CD14-positive monocyte (primary cell): ENCODE measurements at regions not wholly inside any gene's neighbourhood (a gene's known extent, or its start where the extent isn't known, plus 50 kb on each side); places are given as distances from the start of the nearest gene placed in this dataset.

Experiments
- DNase-seq, 3 donors: peaks; one replicate each; pipeline ENCODE4 v3.0.0-alpha.2; 2011 to 2022
- H2AFZ ChIP-seq: 2 replicates; pipeline ENCODE4 v1.6.0; 2012; ENCODE audit warnings: mild to moderate bottlenecking, low read depth, low read length, inconsistent platforms; ENCODE audit not compliant: insufficient read depth, poor library complexity, severe bottlenecking
- H3K27ac ChIP-seq, 2 donors: 1 replicate in 1 of 2; 2 replicates in 1 of 2; pipeline ENCODE4 v1.5.1; 2012 to 2013; ENCODE audit warnings: low read length in 2 of 2, control low read depth in 1 of 2, inconsistent platforms in 1 of 2, low read depth in 1 of 2, mild to moderate bottlenecking in 1 of 2
- H3K27me3 ChIP-seq, 2 donors: one replicate each; pipeline versions ENCODE4 v1.6.0 to v1.6.1; 2011 to 2013; ENCODE audit warnings: low read length in 2 of 2; ENCODE audit not compliant: control insufficient read depth in 2 of 2, insufficient read depth in 2 of 2
- H3K36me3 ChIP-seq, 2 donors: replicated peaks in 1 of 2; 1 replicate in 1 of 2; 2 replicates in 1 of 2; pipeline versions ENCODE4 v1.5.1 to v1.6.1; 2012 to 2013; ENCODE audit warnings: low read length in 2 of 2, control low read depth in 1 of 2, inconsistent platforms in 1 of 2, mild to moderate bottlenecking in 1 of 2; ENCODE audit not compliant: insufficient read depth in 2 of 2, control insufficient read depth in 1 of 2
- H3K4me1 ChIP-seq, 2 donors: 1 replicate in 1 of 2; 2 replicates in 1 of 2; pipeline versions ENCODE4 v1.5.1 to v1.6.1; 2012 to 2013; ENCODE audit warnings: low read length in 2 of 2, control low read depth in 1 of 2, inconsistent platforms in 1 of 2, mild to moderate bottlenecking in 1 of 2, moderate library complexity in 1 of 2; ENCODE audit not compliant: insufficient read depth in 2 of 2, control insufficient read depth in 1 of 2
- H3K4me2 ChIP-seq: replicated peaks from 2 replicates; pipeline ENCODE3; 2012; ENCODE audit warnings: low read length, moderate library complexity, mild to moderate bottlenecking; ENCODE audit not compliant: poor library complexity, severe bottlenecking; ENCODE audit errors: extremely low read depth
- H3K4me3 ChIP-seq, 3 experiments: fragments of 200-600 bp in 1 of 3; sonication (generic) in 1 of 3; replicated peaks in 1 of 3; 1 replicate in 2 of 3; 2 replicates in 1 of 3; pipeline ENCODE4 v1.5.1; 2011 to 2013; ENCODE audit warnings: low read length in 3 of 3, mild to moderate bottlenecking in 3 of 3, control low read depth in 2 of 3, low read depth in 2 of 3, inconsistent platforms in 1 of 3, moderate library complexity in 1 of 3
- H3K79me2 ChIP-seq: 2 replicates; pipeline ENCODE4 v1.6.0; 2012; ENCODE audit warnings: mild to moderate bottlenecking, control low read depth, inconsistent platforms, low read length, moderate library complexity; ENCODE audit not compliant: insufficient read depth
- H3K9ac ChIP-seq: 2 replicates; pipeline ENCODE4 v1.6.0; 2017; ENCODE audit warnings: low read length, mild to moderate bottlenecking; ENCODE audit not compliant: insufficient read depth, poor library complexity, severe bottlenecking
- H3K9me3 ChIP-seq, 2 donors: replicated peaks in 1 of 2; 1 replicate in 1 of 2; 2 replicates in 1 of 2; pipeline versions ENCODE4 v1.5.1 to v1.6.1; 2012 to 2013; ENCODE audit warnings: low read length in 2 of 2, control low read depth in 1 of 2; ENCODE audit not compliant: control insufficient read depth in 1 of 2, insufficient read depth in 1 of 2
- H4K20me1 ChIP-seq: 2 replicates; pipeline ENCODE4 v1.6.0; 2012; ENCODE audit warnings: mild to moderate bottlenecking, low read length, control low read depth, moderate library complexity; ENCODE audit not compliant: insufficient read depth
- H3K27ac Mint-ChIP-seq, 7 donors: one replicate each; pipeline ENCODE4 v1.8.0; 2020; ENCODE audit warnings: mild to moderate bottlenecking in 7 of 7, mixed read lengths in 7 of 7, moderate library complexity in 6 of 7, inconsistent platforms in 2 of 7
- H3K27me3 Mint-ChIP-seq, 3 donors: one replicate each; pipeline ENCODE4 v1.8.0; 2021 to 2022; ENCODE audit warnings: low read depth in 3 of 3, mild to moderate bottlenecking in 3 of 3, mixed read lengths in 3 of 3, moderate library complexity in 3 of 3, inconsistent platforms in 1 of 3
- H3K36me3 Mint-ChIP-seq, 2 donors: one replicate each; pipeline ENCODE4 v1.8.0; 2020; ENCODE audit warnings: mixed read lengths in 2 of 2, inconsistent platforms in 1 of 2, mild to moderate bottlenecking in 1 of 2
- H3K4me1 Mint-ChIP-seq: one replicate; pipeline ENCODE4 v1.8.0; 2020; ENCODE audit warnings: mild to moderate bottlenecking, mixed read lengths
- H3K4me3 Mint-ChIP-seq, 2 donors: one replicate each; pipeline ENCODE4 v1.8.0; 2020; ENCODE audit warnings: mild to moderate bottlenecking in 2 of 2, mixed read lengths in 2 of 2, moderate library complexity in 1 of 2
- H3K9me3 Mint-ChIP-seq, 7 donors: one replicate each; pipeline ENCODE4 v1.8.0; 2020 to 2022; ENCODE audit warnings: mixed read lengths in 7 of 7, mild to moderate bottlenecking in 6 of 7, moderate library complexity in 6 of 7, inconsistent platforms in 2 of 7
- CTCF ChIP-seq: fragments of 200-600 bp; IDR thresholded peaks from one replicate; pipeline ENCODE4 v1.8.0; 2022; ENCODE audit warnings: antibody characterized with exemption, mild to moderate bottlenecking
- WGBS: methylation state at CpG from one replicate; pipeline ENCODE4 v1.1.5; 2013; ENCODE audit warnings: missing lambda C conversion rate; ENCODE audit not compliant: insufficient coverage; 5-methylcytosine and 5-hydroxymethylcytosine counted together
- intact Hi-C, 2 donors: fragments of 100-400 bp; cut with micrococcal nuclease; formaldehyde crosslinking; loops; one replicate each; pipeline versions ENCODE4 v1.15.0 to v1.15.1; 2023

- no peak overlapping the region for H3K9ac ChIP-seq
- 94% methylated on average over 3 of the region's 3 CpGs for WGBS
- no peak overlapping the region for H2AFZ ChIP-seq
- no peaks in the 10 kb centered on the region for H3K27me3 ChIP-seq
- H3K79me2 ChIP-seq = no peaks in the 10 kb centered on the region
- no peak for DNase-seq
- intact Hi-C loops = no loop called here
- H3K4me2 ChIP-seq = no peak overlapping the region
- H4K20me1 ChIP-seq = no peaks in the 10 kb centered on the region
- H3K27ac ChIP-seq = no peak overlapping the region
- Mint-ChIP-seq H3K36me3 (no peaks in the 10 kb centered on the region), H3K9me3 (peaks cover 2 to 8% (median 7%) of the 10 kb centered on the region in 7 donors), H3K4me3 (no peak overlapping the region), H3K27me3 (peaks cover 0 to 3% (median 2%) of the 10 kb centered on the region in 3 donors), H3K27ac (no peak overlapping the region), H3K4me1 (no peaks in the 10 kb centered on the region)
- no peaks in the 10 kb centered on the region for H3K4me1 ChIP-seq
- H3K4me3 ChIP-seq = no peak overlapping the region
- peaks cover 0 to 13% of the 10 kb centered on the region in 2 donors for H3K9me3 ChIP-seq
- no peak for TF ChIP-seq CTCF
- H3K36me3 ChIP-seq = no peaks in the 10 kb centered on the region
Observed at GRCh38 chr14:66114071-66114470, 372.1 kb upstream of the CCDC196 start.

- 95% methylated on average over 4 of the region's 8 CpGs for WGBS
Observed at GRCh38 chr14:66115740-66116502, 370.2 kb upstream of the CCDC196 start.

More at GRCh38 chr14:66115740-66116502, 370.2 kb upstream of the CCDC196 start:
- intact Hi-C loops = no loop called here
- Mint-ChIP-seq H3K9me3 (peaks cover 3 to 16% (median 6%) of the 10 kb centered on the region in 7 donors), H3K36me3 (no peaks in the 10 kb centered on the region), H3K4me3 (no peak overlapping the region), H3K27me3 (peaks cover 0 to 3% (median 2%) of the 10 kb centered on the region in 3 donors), H3K4me1 (no peaks in the 10 kb centered on the region), H3K27ac (no peak overlapping the region)
- H3K27me3 ChIP-seq = no peaks in the 10 kb centered on the region
- H3K9ac ChIP-seq = no peak overlapping the region
- H4K20me1 ChIP-seq = no peaks in the 10 kb centered on the region
- no peak overlapping the region for H2AFZ ChIP-seq
- H3K4me1 ChIP-seq = no peaks in the 10 kb centered on the region
- H3K4me3 ChIP-seq = no peak overlapping the region
- H3K4me2 ChIP-seq = no peak overlapping the region
- no peak overlapping the region for H3K27ac ChIP-seq
- peaks cover 0 to 7% of the 10 kb centered on the region in 2 donors for H3K9me3 ChIP-seq
- no peaks in the 10 kb centered on the region for H3K79me2 ChIP-seq
- no peaks in the 10 kb centered on the region for H3K36me3 ChIP-seq
- TF ChIP-seq CTCF = no peak
- no peak for DNase-seq
